Right lobe of liver (tissue), 6 donors: ENCODE measurements at regions not wholly inside any gene's neighbourhood (a gene's known extent, or its start where the extent isn't known, plus 50 kb on each side); places are given as distances from the start of the nearest gene placed in this dataset.

Experiments used
- ATAC-seq, 4 donors: fragments of 200-7000 bp; cut with Tn5 transposase; one replicate each; pipeline ENCODE4 v1.9.1; 2020; ENCODE audit warnings: mild to moderate bottlenecking in 4 of 4, moderate library complexity in 4 of 4
- DNase-seq, 3 donors: peaks; one replicate each; pipeline ENCODE4 v3.0.0-alpha.2; 2020
- H3K27ac ChIP-seq, 3 donors: fragments of 200-600 bp; one replicate each; pipeline ENCODE4 v1.8.0; 2022
- H3K27me3 ChIP-seq, 2 donors: fragments of 200-600 bp; one replicate each; pipeline ENCODE4 v1.8.0; 2022
- H3K36me3 ChIP-seq, 4 donors: fragments of 200-600 bp; sonication (generic) in 1 of 4; one replicate each; pipeline versions ENCODE4 v1.5.1 to v1.8.0; 2017 to 2022; ENCODE audit warnings: control low read depth in 1 of 4
- H3K4me1 ChIP-seq, 4 donors: fragments of 200-600 bp; sonication (generic) in 1 of 4; one replicate each; pipeline versions ENCODE4 v1.5.1 to v1.8.0; 2017 to 2022; ENCODE audit warnings: control low read depth in 1 of 4
- H3K4me3 ChIP-seq, 3 donors: fragments of 200-600 bp; one replicate each; pipeline ENCODE4 v1.8.0; 2022
- H3K9me3 ChIP-seq, 4 donors: fragments of 200-600 bp; sonication (generic) in 1 of 4; one replicate each; pipeline versions ENCODE4 v1.5.1 to v1.8.0; 2017 to 2022; ENCODE audit warnings: control low read depth in 1 of 4
- POLR2A ChIP-seq: fragments of 450-650 bp; IDR thresholded peaks from one replicate; pipeline ENCODE4 v1.6.1; 2017; ENCODE audit warnings: antibody characterized with exemption, mild to moderate bottlenecking
- WGBS: methylation state at CpG from one replicate; pipeline ENCODE4 v1.1.6; 2018; ENCODE audit warnings: low coverage, low lambda C conversion rate; ENCODE audit not compliant: insufficient coverage; ENCODE audit errors: missing lambda C conversion rate; 5-methylcytosine and 5-hydroxymethylcytosine counted together
- intact Hi-C, 2 donors: fragments of 100-400 bp; cut with DNase I; formaldehyde crosslinking; loops; one replicate each; pipeline versions ENCODE4 v1.11.2 to v1.14.1; 2022
- TF ChIP-seq, protein P1 (sequence below), 4 donors: fragments of 200-600 bp in 3 of 4; fragments of 450-650 bp in 1 of 4; IDR thresholded peaks; one replicate each; pipeline versions ENCODE4 v1.5.1 to v1.8.0; 2016 to 2022; ENCODE audit warnings: antibody characterized with exemption in 4 of 4, mild to moderate bottlenecking in 2 of 4
- donor health status: DM: no; HTN: yes; CAD: no.
- donor health status: DM: no; HTN: no; CAD: no.
- donor health status: DM: no; HTN: no; CAD: no.
- donor health status: DM: no; HTN: yes; CAD: no.
- donor health status: DM: no; HTN: yes; CAD: no.

DNA sequence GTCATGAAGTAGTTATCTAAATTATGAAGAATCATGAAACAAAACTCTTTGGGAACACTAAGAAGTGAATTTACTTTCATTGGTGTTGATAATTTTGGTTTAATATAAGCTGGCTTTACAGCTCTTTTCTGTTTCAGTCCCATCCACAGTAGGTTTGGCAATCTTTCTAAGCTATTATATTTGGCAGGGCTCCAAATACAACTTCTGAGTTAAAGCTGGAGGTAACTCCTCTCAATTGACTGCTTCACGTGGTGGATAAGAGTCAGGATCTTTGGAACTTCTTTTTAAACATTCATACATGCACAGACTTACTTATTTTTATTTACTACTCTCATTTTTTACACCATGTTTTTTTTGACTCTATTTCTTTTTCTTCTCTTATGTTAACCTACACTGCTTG, 106.5 kb upstream of the EPHA3 start:
- no peak for TF ChIP-seq POLR2A
- TF ChIP-seq, protein P1, sequence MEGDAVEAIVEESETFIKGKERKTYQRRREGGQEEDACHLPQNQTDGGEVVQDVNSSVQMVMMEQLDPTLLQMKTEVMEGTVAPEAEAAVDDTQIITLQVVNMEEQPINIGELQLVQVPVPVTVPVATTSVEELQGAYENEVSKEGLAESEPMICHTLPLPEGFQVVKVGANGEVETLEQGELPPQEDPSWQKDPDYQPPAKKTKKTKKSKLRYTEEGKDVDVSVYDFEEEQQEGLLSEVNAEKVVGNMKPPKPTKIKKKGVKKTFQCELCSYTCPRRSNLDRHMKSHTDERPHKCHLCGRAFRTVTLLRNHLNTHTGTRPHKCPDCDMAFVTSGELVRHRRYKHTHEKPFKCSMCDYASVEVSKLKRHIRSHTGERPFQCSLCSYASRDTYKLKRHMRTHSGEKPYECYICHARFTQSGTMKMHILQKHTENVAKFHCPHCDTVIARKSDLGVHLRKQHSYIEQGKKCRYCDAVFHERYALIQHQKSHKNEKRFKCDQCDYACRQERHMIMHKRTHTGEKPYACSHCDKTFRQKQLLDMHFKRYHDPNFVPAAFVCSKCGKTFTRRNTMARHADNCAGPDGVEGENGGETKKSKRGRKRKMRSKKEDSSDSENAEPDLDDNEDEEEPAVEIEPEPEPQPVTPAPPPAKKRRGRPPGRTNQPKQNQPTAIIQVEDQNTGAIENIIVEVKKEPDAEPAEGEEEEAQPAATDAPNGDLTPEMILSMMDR (IDR thresholded peaks at IDR 0.05): no peak
- Histone ChIP-seq H3K4me3 (no peak overlapping the region), H3K27ac (no peak overlapping the region), H3K27me3 (no peaks in the 10 kb centered on the region), H3K4me1 (no peaks in the 10 kb centered on the region), H3K36me3 (no peaks in the 10 kb centered on the region), H3K9me3 (no peaks in the 10 kb centered on the region)
- WGBS: 13% methylated on average over 1 of the region's 1 CpG
- ATAC-seq (no peak), DNase-seq (no peak)
- intact Hi-C loops: no loop called here

DNA sequence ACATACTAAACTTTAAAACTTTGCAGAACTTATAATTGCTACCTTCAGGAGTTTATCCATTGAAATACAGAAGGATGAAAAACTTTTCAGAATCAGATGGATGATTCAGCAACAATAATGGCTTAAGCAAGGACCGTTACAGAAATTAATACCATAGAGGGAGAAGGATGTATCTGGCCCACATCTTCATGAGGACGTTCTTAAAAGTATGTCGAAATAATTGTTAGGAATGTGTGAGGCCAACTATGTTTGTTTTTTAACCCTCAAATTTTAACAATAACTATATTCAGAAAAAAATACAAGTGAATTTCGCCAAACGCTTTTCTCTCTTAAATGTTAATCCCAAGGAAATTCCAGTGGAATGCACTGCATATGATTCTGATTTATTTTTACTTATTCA, 105.2 kb upstream of the EPHA3 start:
- no peak overlapping the region for H3K4me3 ChIP-seq
- H3K9me3 ChIP-seq: no peaks in the 10 kb centered on the region
- H3K4me1 ChIP-seq: no peaks in the 10 kb centered on the region
- H3K27me3 ChIP-seq: no peaks in the 10 kb centered on the region
- H3K27ac ChIP-seq: no peak overlapping the region
- DNase-seq: no peak
- intact Hi-C loops: no loop called here
- 41% methylated on average over 5 of the region's 5 CpGs for WGBS
- TF ChIP-seq POLR2A: no peak
- TF ChIP-seq, protein P1 (IDR thresholded peaks at IDR 0.05): no peak
- H3K36me3 ChIP-seq: no peaks in the 10 kb centered on the region
- no peak for ATAC-seq

DNA sequence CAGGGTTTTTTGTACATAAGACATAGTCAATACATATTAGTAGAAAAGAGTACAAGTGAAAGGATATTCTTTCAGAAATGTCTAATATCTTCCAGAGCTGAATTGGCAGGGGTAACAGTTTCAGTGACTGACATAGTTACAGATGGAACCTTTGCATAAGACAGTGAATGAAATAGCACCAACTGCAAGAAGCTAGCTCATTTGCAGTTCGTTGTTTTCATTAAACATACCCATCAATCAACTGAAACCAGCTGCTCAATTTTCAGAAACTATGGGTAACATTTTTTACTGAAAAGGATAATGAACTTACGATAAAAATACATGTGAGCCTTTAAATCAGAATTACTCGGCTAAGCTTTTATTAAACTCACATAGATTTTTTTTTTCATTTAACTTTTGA, 93.9 kb upstream of the EPHA3 start:
- DNase-seq (no peak), ATAC-seq (no peak)
- Histone ChIP-seq H3K9me3 (no peaks in the 10 kb centered on the region), H3K36me3 (no peaks in the 10 kb centered on the region), H3K4me3 (no peak overlapping the region), H3K27me3 (no peaks in the 10 kb centered on the region), H3K27ac (no peak overlapping the region), H3K4me1 (no peaks in the 10 kb centered on the region)
- TF ChIP-seq, protein P1 (IDR thresholded peaks at IDR 0.05): no peak
- no peak for TF ChIP-seq POLR2A
- intact Hi-C loops: no loop called here
- WGBS: 55% methylated on average over 3 of the region's 3 CpGs

DNA sequence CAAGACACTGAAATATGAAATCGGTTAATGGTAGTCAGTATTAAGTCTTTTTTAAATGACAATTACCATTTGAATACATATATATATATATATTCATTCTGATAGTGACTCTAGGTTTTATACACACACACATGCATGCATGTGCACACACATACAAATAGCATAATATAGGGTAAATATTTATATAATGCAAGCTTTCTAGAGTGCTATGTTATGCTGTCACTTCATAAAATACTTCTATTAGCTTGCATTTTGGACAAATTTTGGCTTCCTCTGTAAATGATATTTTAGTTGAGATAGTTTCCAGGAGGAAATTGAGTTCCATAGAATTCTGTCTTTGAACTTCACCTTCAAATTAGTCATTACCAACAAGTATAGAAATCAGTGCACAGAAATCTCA, 89.9 kb upstream of the EPHA3 start:
- Histone ChIP-seq H3K36me3 (no peaks in the 10 kb centered on the region), H3K4me3 (no peak overlapping the region), H3K27ac (no peak overlapping the region), H3K9me3 (no peaks in the 10 kb centered on the region), H3K27me3 (no peaks in the 10 kb centered on the region), H3K4me1 (no peaks in the 10 kb centered on the region)
- DNase-seq (no peak), ATAC-seq (no peak)
- no peak for TF ChIP-seq POLR2A
- TF ChIP-seq, protein P1 (IDR thresholded peaks at IDR 0.05): no peak
- 54% methylated on average over 1 of the region's 1 CpG for WGBS
- intact Hi-C loops: no loop called here

DNA sequence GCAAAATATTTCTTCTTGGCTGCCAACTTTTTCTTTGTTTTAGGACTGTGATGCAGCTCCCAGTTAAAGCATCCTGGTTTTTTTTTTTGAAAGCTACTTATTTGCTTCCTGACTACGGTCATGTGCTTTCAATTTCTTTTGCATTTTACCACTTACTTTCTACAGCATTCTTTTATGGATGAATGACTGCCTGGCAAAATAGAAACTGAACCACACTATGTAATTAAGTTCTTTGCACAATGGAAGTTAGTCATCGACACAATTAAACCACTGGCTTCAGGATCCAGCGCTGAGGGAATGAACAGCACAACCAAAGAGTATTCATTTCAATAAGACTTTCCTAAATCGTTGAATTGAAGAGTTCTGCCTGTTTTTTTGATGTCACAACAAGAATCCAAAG, 82.2 kb upstream of the EPHA3 start:
- intact Hi-C loops: no loop called here
- DNase-seq: no peak
- Histone ChIP-seq H3K4me3 (no peak overlapping the region), H3K4me1 (no peaks in the 10 kb centered on the region), H3K9me3 (no peaks in the 10 kb centered on the region), H3K27me3 (no peaks in the 10 kb centered on the region), H3K27ac (no peak overlapping the region), H3K36me3 (no peaks in the 10 kb centered on the region)
- TF ChIP-seq POLR2A: no peak
- TF ChIP-seq, protein P1 (IDR thresholded peaks at IDR 0.05): no peak
- 46% methylated on average over 4 of the region's 4 CpGs for WGBS
- ATAC-seq: no peak
